GM18867 (cell line): ENCODE measurements at regions not wholly inside any gene's neighbourhood (a gene's known extent, or its start where the extent isn't known, plus 50 kb on each side); places are given as distances from the start of the nearest gene placed in this dataset.

Experiments used
- ATAC-seq: cut with Tn5 transposase; IDR thresholded peaks from one replicate; pipeline ENCODE4 v1.9.1; 2021; ENCODE audit warnings: mild to moderate bottlenecking, moderate library complexity; ENCODE audit not compliant: unreplicated experiment

- no peak for ATAC-seq
Measured at GRCh38 chr16:73713778-73714495, 582.7 kb upstream of the PSMD7 start.

- no peak for ATAC-seq
Measured at GRCh38 chr16:73713251-73713650, 583.4 kb upstream of the PSMD7 start.

- no peak for ATAC-seq
Measured at GRCh38 chr16:73711406-73712080, 585.1 kb upstream of the PSMD7 start.

GRCh38 chr16:73710526-73710925, 586.1 kb upstream of the PSMD7 start:
- no peak for ATAC-seq

- ATAC-seq, result no peak
Measured at GRCh38 chr16:73707863-73708262, 588.8 kb upstream of the PSMD7 start.

GRCh38 chr16:73703891-73704290, 592.7 kb upstream of the PSMD7 start:
- ATAC-seq, result no peak

GRCh38 chr16:73697336-73697735, 599.3 kb upstream of the PSMD7 start:
- ATAC-seq, result no peak

GRCh38 chr16:73692861-73693260, 603.8 kb upstream of the PSMD7 start:
- ATAC-seq, result no peak

GRCh38 chr16:73683804-73684203, 612.8 kb upstream of the PSMD7 start:
- no peak for ATAC-seq

GRCh38 chr16:73672135-73672534, 624.2 kb upstream of the ZFHX3 start:
- no peak for ATAC-seq

GRCh38 chr16:73670836-73671820, 623.2 kb upstream of the ZFHX3 start:
- ATAC-seq, result no peak

GRCh38 chr16:73669535-73670274, 621.8 kb upstream of the ZFHX3 start:
- ATAC-seq, result no peak

- ATAC-seq, result no peak
Measured at GRCh38 chr16:73663720-73664119, 615.8 kb upstream of the ZFHX3 start.

GRCh38 chr16:73636196-73636595, 588.3 kb upstream of the ZFHX3 start:
- ATAC-seq, result no peak

GRCh38 chr16:73629011-73629410, 581.1 kb upstream of the ZFHX3 start:
- ATAC-seq, result no peak

- no peak for ATAC-seq
Measured at GRCh38 chr16:73617738-73618137, 569.8 kb upstream of the ZFHX3 start.

GRCh38 chr16:73616770-73617169, 568.8 kb upstream of the ZFHX3 start:
- ATAC-seq, result no peak

GRCh38 chr16:73616166-73616753, 568.3 kb upstream of the ZFHX3 start:
- ATAC-seq, result no peak

- no peak for ATAC-seq
Measured at GRCh38 chr16:73615071-73615940, 567.4 kb upstream of the ZFHX3 start.
